ENCODE measurements at regions not wholly inside any gene's neighbourhood (a gene's known extent, or its start where the extent isn't known, plus 50 kb on each side); places are given as distances from the start of the nearest gene placed in this dataset.

GRCh38 chr2:234548695-234549420, 52.0 kb upstream of the ARL4C start:
- Histone ChIP-seq H3K9ac (ENCODE audit: control insufficient read depth, insufficient read depth, low read length) (no peak overlapping the region), H3K4me3 (no peak overlapping the region), H3K27ac (ENCODE audit: control insufficient read depth, insufficient read depth) (no peak overlapping the region), H3K36me3 (ENCODE audit: control insufficient read depth in 2 of 2, insufficient read depth in 2 of 2, low read length in 1 of 2) (no peaks in the 10 kb centered on the region), H3K79me2 (ENCODE audit: control insufficient read depth, insufficient read depth, low read length) (no peaks in the 10 kb centered on the region), H2AFZ (ENCODE audit: control insufficient read depth, low read depth, low read length) (no peak overlapping the region), H3K9me3 (replicated peaks; ENCODE audit: control insufficient read depth, insufficient read depth, low read length) (no peaks in the 10 kb centered on the region), H3K27me3 (replicated peaks in 1 of 2; ENCODE audit: control insufficient read depth in 2 of 2, insufficient read depth in 2 of 2, low read length in 1 of 2) (no peaks in the 10 kb centered on the region; a peak in 1 of 4 replicates), H4K20me1 (ENCODE audit: control insufficient read depth, insufficient read depth) (no peaks in the 10 kb centered on the region; the same call in 1 of the 2 replicates), H3K4me1 (ENCODE audit: control insufficient read depth, insufficient read depth, low read length) (no peaks in the 10 kb centered on the region), H3K4me2 (ENCODE audit: control insufficient read depth, insufficient read depth) (no peak overlapping the region)
- ChIA-PET SMC1A (ENCODE audit: uncharacterized antibody, unreplicated experiment) (no interaction called here), CTCF (interaction anchor here (1.5 kb wide), 2 partner anchors 568 to 1197 kb away, joined by 4 to 5 read pairs; no protein-coding TSS in a partner anchor), POLR2A (no interaction called here), RAD21 (ENCODE audit: unreplicated experiment) (no interaction called here)
- TF ChIP-seq E2F4 (IDR thresholded peaks at IDR 0.05; ENCODE audit: low read depth, low read length) (no peak), ZNF687 (IDR thresholded peaks at IDR 0.05) (no peak), NFYB (IDR thresholded peaks at IDR 0.05; ENCODE audit: insufficient read depth, low read depth, low read length) (no peak)
- no peak for DNase-seq (ENCODE audit: low read depth, low spot score)
- in situ Hi-C loops (cut with MboI) (loop anchor here (25.0 kb wide), 1 partner anchor 562 kb away; no protein-coding TSS in a partner anchor), intact Hi-C loops (cut with micrococcal nuclease; ENCODE audit: unreplicated experiment) (no loop called here)
- 21% methylated on average over 15 of the region's 15 CpGs for WGBS (ENCODE audit: insufficient coverage, insufficient replicate concordance, low lambda C conversion rate, missing lambda C conversion rate)
- no peak for FAIRE-seq
- ATAC-seq: no peak
- no TSS peak for BruUV-seq (replicated peaks)
